ENCODE measurements at regions not wholly inside any gene's neighbourhood (a gene's known extent, or its start where the extent isn't known, plus 50 kb on each side); places are given as distances from the start of the nearest gene placed in this dataset.

DNA sequence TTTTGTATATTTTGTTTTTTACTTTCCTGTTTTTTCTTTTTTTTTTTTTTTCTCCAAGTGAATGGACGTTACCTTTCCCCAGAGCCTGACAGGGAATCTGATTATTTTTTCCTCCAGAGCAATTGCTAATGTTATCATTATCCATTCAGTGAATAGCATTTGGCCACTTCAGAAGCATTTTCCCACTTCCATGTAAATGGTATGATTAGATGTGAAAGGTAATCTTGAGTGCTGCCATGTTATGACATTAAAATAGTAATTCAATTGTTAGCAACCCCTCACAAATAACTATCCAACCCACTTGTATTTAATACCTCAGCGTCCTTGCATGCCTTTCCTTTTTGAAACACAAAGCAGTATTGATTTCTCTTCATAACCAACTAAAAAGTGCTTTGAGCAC lies 1243.8 kb downstream of the CDH8 start:
- TF ChIP-seq SIN3A (IDR thresholded peaks at IDR 0.05; ENCODE audit: borderline replicate concordance, insufficient read depth, low read length) = no peak
- no peak for TF ChIP-seq FOXP2 (optimal IDR thresholded peaks at IDR 0.05; ENCODE audit: borderline replicate concordance, extremely low read depth, extremely low read length, insufficient read depth)
- TF ChIP-seq POLR2AphosphoS5 (IDR thresholded peaks at IDR 0.05; ENCODE audit: low read depth, low read length) = no peak
- TF ChIP-seq, protein P1, sequence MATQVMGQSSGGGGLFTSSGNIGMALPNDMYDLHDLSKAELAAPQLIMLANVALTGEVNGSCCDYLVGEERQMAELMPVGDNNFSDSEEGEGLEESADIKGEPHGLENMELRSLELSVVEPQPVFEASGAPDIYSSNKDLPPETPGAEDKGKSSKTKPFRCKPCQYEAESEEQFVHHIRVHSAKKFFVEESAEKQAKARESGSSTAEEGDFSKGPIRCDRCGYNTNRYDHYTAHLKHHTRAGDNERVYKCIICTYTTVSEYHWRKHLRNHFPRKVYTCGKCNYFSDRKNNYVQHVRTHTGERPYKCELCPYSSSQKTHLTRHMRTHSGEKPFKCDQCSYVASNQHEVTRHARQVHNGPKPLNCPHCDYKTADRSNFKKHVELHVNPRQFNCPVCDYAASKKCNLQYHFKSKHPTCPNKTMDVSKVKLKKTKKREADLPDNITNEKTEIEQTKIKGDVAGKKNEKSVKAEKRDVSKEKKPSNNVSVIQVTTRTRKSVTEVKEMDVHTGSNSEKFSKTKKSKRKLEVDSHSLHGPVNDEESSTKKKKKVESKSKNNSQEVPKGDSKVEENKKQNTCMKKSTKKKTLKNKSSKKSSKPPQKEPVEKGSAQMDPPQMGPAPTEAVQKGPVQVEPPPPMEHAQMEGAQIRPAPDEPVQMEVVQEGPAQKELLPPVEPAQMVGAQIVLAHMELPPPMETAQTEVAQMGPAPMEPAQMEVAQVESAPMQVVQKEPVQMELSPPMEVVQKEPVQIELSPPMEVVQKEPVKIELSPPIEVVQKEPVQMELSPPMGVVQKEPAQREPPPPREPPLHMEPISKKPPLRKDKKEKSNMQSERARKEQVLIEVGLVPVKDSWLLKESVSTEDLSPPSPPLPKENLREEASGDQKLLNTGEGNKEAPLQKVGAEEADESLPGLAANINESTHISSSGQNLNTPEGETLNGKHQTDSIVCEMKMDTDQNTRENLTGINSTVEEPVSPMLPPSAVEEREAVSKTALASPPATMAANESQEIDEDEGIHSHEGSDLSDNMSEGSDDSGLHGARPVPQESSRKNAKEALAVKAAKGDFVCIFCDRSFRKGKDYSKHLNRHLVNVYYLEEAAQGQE (IDR thresholded peaks at IDR 0.05; ENCODE audit: insufficient read depth in 1 of 2, low read depth in 2 of 2, low read length in 2 of 2) = no peak
- TF ChIP-seq TAF1 (IDR thresholded peaks at IDR 0.05; ENCODE audit: borderline replicate concordance, insufficient read depth, low read length) = no peak

DNA sequence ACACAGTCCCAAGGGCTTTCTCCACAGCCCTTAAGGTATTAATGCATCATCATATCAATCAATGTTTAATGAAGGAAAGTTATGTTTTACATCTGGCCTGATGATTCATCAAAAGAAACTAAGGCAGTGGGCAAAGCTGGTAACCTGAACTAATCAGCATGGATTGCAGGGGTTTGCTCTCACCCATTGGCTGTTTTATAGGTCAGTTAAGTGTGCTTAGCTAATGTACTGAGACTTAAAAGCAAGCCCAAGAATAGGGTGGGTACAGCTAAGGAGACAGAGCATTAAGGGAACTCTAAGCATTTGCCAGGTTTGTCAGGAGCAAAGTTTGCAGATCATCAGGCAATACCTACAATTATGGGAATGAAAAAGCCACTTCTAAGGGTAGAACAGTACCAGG lies 1247.6 kb downstream of the CDH8 start:
- TF ChIP-seq SIN3A (IDR thresholded peaks at IDR 0.05; ENCODE audit: borderline replicate concordance, insufficient read depth, low read length) (no peak), POLR2AphosphoS5 (IDR thresholded peaks at IDR 0.05; ENCODE audit: low read depth, low read length) (no peak), FOXP2 (optimal IDR thresholded peaks at IDR 0.05; ENCODE audit: borderline replicate concordance, extremely low read depth, extremely low read length, insufficient read depth) (no peak), TAF1 (IDR thresholded peaks at IDR 0.05; ENCODE audit: borderline replicate concordance, insufficient read depth, low read length) (no peak)
- TF ChIP-seq, protein P1 (IDR thresholded peaks at IDR 0.05; ENCODE audit: insufficient read depth in 1 of 2, low read depth in 2 of 2, low read length in 2 of 2) = no peak

DNA sequence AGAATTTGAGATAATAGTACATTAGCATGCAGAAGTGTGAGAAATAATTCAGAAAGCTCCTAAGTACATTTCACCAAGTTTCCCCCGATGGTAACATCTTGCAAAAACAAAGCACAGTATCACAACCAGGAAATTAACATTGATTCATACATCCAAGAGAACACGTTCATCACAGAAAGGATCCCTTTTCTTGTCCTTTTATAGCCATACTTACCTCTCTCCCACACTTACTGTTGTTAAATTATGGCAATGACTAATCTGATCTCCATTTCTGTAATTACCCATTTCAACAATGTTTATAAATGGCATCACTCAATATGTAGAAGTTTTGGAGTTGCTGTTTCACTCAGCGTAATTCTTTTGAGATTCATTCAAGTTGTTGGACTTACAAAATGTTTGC lies 1260.0 kb downstream of the CDH8 start:
- TF ChIP-seq FOXP2 (optimal IDR thresholded peaks at IDR 0.05; ENCODE audit: borderline replicate concordance, extremely low read depth, extremely low read length, insufficient read depth) = no peak
- no peak for TF ChIP-seq POLR2AphosphoS5 (IDR thresholded peaks at IDR 0.05; ENCODE audit: low read depth, low read length)
- TF ChIP-seq SIN3A (IDR thresholded peaks at IDR 0.05; ENCODE audit: borderline replicate concordance, insufficient read depth, low read length) = no peak
- no peak for TF ChIP-seq TAF1 (IDR thresholded peaks at IDR 0.05; ENCODE audit: borderline replicate concordance, insufficient read depth, low read length)
- TF ChIP-seq, protein P1 (IDR thresholded peaks at IDR 0.05; ENCODE audit: insufficient read depth in 1 of 2, low read depth in 2 of 2, low read length in 2 of 2) = no peak

DNA sequence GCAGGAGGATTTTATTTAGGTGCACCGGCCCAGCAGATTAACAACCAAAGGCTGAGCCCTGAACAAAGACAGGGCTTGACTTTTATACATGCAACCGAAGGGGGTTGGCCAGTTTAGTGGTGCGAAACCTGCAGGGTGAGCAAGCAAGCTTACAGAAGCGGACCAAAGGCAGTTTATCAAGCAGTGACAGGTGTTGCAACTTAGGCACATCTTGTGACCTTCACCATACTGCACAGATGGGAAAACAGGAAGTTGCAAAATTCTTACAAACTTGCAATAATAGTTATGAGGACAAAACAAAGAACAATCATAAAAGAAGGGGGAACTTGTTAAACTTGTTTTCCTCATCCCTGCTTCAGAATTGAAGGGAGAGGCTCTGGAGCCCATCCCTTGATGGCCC lies 1265.1 kb downstream of the CDH8 start:
- TF ChIP-seq POLR2AphosphoS5 (IDR thresholded peaks at IDR 0.05; ENCODE audit: low read depth, low read length) = no peak
- TF ChIP-seq, protein P1 (IDR thresholded peaks at IDR 0.05; ENCODE audit: insufficient read depth in 1 of 2, low read depth in 2 of 2, low read length in 2 of 2) = no peak
- no peak for TF ChIP-seq SIN3A (IDR thresholded peaks at IDR 0.05; ENCODE audit: borderline replicate concordance, insufficient read depth, low read length)
- no peak for TF ChIP-seq FOXP2 (optimal IDR thresholded peaks at IDR 0.05; ENCODE audit: borderline replicate concordance, extremely low read depth, extremely low read length, insufficient read depth)
- TF ChIP-seq TAF1 (IDR thresholded peaks at IDR 0.05; ENCODE audit: borderline replicate concordance, insufficient read depth, low read length) = no peak

DNA sequence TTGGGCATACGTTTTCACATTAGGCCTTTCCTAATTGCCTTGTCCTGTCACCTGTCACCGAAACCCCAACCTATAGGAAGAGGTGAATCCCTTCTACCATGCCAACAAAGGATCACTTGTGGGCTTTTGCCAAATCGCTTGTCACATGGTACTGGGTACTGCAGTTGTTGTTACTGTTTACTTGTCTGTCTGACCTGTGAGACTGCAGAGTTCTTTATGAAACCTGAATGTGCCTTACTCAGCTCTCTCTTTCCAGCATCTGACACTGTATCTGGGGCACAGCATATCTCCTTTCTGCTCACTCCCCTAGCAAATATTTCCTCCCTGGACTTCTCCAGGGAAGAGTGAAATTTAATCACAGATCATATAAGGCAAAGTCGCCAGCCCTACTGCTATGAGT lies 1272.4 kb downstream of the CDH8 start:
- no peak for TF ChIP-seq SIN3A (IDR thresholded peaks at IDR 0.05; ENCODE audit: borderline replicate concordance, insufficient read depth, low read length)
- TF ChIP-seq, protein P1 (IDR thresholded peaks at IDR 0.05; ENCODE audit: insufficient read depth in 1 of 2, low read depth in 2 of 2, low read length in 2 of 2) = no peak
- no peak for TF ChIP-seq TAF1 (IDR thresholded peaks at IDR 0.05; ENCODE audit: borderline replicate concordance, insufficient read depth, low read length)
- TF ChIP-seq POLR2AphosphoS5 (IDR thresholded peaks at IDR 0.05; ENCODE audit: low read depth, low read length) = no peak
- no peak for TF ChIP-seq FOXP2 (optimal IDR thresholded peaks at IDR 0.05; ENCODE audit: borderline replicate concordance, extremely low read depth, extremely low read length, insufficient read depth)

Measured in PFSK-1 (cell line).